H1 (cell line): ENCODE measurements at regions not wholly inside any gene's neighbourhood (a gene's known extent, or its start where the extent isn't known, plus 50 kb on each side); places are given as distances from the start of the nearest gene placed in this dataset.

Experiments used
- EGR1 ChIP-seq: IDR thresholded peaks from 2 replicates; pipeline ENCODE4 v1.6.1; 2011; ENCODE audit warnings: low read depth, low read length, borderline replicate concordance
- EZH2 ChIP-seq: fragments of 200-600 bp; sonication (generic); IDR thresholded peaks from 2 replicates; pipeline ENCODE4 v1.7.1; 2012; ENCODE audit warnings: low read depth, mild to moderate bottlenecking, moderate library complexity, low read length, inconsistent platforms; ENCODE audit not compliant: severe bottlenecking
- MAX ChIP-seq: IDR thresholded peaks from 2 replicates; pipeline ENCODE4 v1.6.1; 2012; ENCODE audit warnings: inconsistent platforms
- RAD21 ChIP-seq, 2 experiments: IDR thresholded peaks in 1 of 2; conservative IDR thresholded peaks in 1 of 2; 2 replicates each; pipeline ENCODE4 v1.6.1; 2011; ENCODE audit warnings: low read depth in 2 of 2, low read length in 2 of 2, improper control_type of control experiment in 1 of 2, inconsistent platforms in 1 of 2, mild to moderate bottlenecking in 1 of 2, moderate library complexity in 1 of 2
- TBP ChIP-seq: IDR thresholded peaks from 2 replicates; pipeline ENCODE4 v1.6.1; 2011; ENCODE audit warnings: low read depth, low read length, improper control_type of control experiment
- TF ChIP-seq, protein P1 (sequence below): IDR thresholded peaks from 2 replicates; pipeline ENCODE4 v1.6.1; 2011; ENCODE audit warnings: low read depth, mild to moderate bottlenecking, low read length; ENCODE audit not compliant: insufficient read depth
- TF ChIP-seq, protein P2 (sequence below), 3 experiments: IDR thresholded peaks; 1 replicate in 2 of 3; 2 replicates in 1 of 3; pipeline versions ENCODE4 v1.5.1 to v1.6.1; 2011; ENCODE audit warnings: low read length in 3 of 3, mild to moderate bottlenecking in 3 of 3, inconsistent platforms in 2 of 3, low read depth in 1 of 3, moderate library complexity in 1 of 3; ENCODE audit not compliant: insufficient read depth in 1 of 3; ENCODE audit errors: control extremely low read depth in 1 of 3

DNA sequence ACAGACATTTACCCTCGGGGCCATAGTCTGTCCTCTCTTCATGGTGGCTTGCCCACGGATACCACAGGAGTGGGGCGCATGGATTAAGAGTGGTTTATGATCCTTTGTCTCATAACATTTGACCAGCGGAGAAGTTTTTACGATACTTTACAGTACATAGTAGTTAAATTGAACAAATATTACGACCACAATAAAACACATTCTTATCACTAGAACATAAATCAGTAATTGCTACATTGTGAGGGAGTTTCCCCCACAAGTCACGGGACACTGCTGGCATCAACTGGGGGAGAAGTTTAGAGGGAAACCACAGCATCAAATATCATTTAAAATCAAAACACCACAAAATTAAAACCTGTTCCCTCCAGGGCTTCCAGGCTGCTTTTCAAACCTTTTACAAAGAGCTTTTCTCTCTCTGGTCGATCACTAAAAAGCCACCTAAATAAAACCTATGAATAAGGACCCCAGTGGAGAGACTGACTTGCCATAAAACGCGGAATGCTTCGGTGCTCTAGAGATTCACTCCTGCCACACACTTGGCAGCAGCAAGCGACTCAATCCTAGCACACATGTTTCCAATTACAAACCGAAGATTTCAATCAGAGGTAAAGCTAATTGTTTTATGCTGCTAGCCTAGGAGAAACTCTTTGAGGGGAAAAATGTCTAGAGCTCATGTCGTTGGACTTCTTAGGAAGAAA, 173.7 kb upstream of the HNRNPA3 start:
- TF ChIP-seq RAD21 (IDR thresholded peaks at IDR 0.05 in 1 of 2, conservative IDR thresholded peaks at IDR 0.05 in 1 of 2; ENCODE audit: low read depth in 2 of 2, low read length in 2 of 2), result no peak
- TF ChIP-seq EZH2, result no peak
- TF ChIP-seq TBP, result no peak
- TF ChIP-seq MAX, result no peak
- TF ChIP-seq, protein P1, sequence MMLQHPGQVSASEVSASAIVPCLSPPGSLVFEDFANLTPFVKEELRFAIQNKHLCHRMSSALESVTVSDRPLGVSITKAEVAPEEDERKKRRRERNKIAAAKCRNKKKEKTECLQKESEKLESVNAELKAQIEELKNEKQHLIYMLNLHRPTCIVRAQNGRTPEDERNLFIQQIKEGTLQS, result no peak
- TF ChIP-seq EGR1, result no peak
- TF ChIP-seq, protein P2, sequence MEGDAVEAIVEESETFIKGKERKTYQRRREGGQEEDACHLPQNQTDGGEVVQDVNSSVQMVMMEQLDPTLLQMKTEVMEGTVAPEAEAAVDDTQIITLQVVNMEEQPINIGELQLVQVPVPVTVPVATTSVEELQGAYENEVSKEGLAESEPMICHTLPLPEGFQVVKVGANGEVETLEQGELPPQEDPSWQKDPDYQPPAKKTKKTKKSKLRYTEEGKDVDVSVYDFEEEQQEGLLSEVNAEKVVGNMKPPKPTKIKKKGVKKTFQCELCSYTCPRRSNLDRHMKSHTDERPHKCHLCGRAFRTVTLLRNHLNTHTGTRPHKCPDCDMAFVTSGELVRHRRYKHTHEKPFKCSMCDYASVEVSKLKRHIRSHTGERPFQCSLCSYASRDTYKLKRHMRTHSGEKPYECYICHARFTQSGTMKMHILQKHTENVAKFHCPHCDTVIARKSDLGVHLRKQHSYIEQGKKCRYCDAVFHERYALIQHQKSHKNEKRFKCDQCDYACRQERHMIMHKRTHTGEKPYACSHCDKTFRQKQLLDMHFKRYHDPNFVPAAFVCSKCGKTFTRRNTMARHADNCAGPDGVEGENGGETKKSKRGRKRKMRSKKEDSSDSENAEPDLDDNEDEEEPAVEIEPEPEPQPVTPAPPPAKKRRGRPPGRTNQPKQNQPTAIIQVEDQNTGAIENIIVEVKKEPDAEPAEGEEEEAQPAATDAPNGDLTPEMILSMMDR (IDR thresholded peaks at IDR 0.05; ENCODE audit: control extremely low read depth in 1 of 3, insufficient read depth in 1 of 3, low read depth in 1 of 3, low read length in 3 of 3), result no peak
